Upper lobe of right lung (tissue), 1 donor: ENCODE measurements at regions not wholly inside any gene's neighbourhood (a gene's known extent, or its start where the extent isn't known, plus 50 kb on each side); places are given as distances from the start of the nearest gene placed in this dataset.

Experiments used
- ATAC-seq: fragments of 200-7000 bp; cut with Tn5 transposase; one replicate; pipeline ENCODE4 v1.9.1; 2020; ENCODE audit warnings: mild to moderate bottlenecking, moderate library complexity
- DNase-seq: peaks from one replicate; pipeline ENCODE4 v3.0.0-alpha.2; 2020
- H3K27ac ChIP-seq: fragments of 200-600 bp; one replicate; pipeline ENCODE4 v1.8.0; 2022
- H3K27me3 ChIP-seq: fragments of 200-600 bp; one replicate; pipeline ENCODE4 v1.8.0; 2022; ENCODE audit warnings: mild to moderate bottlenecking
- H3K36me3 ChIP-seq: fragments of 200-600 bp; one replicate; pipeline ENCODE4 v1.8.0; 2022
- H3K4me1 ChIP-seq: fragments of 200-600 bp; one replicate; pipeline ENCODE4 v1.8.0; 2022
- H3K4me3 ChIP-seq: fragments of 200-600 bp; one replicate; pipeline ENCODE4 v1.8.0; 2022; ENCODE audit warnings: mild to moderate bottlenecking
- H3K9me3 ChIP-seq: fragments of 200-600 bp; one replicate; pipeline ENCODE4 v1.8.0; 2022
- CTCF ChIP-seq: fragments of 200-600 bp; IDR thresholded peaks from one replicate; pipeline ENCODE4 v1.8.0; 2022; ENCODE audit warnings: antibody characterized with exemption
- intact Hi-C: fragments of 100-400 bp; cut with DNase I; formaldehyde crosslinking; loops from one replicate; pipeline ENCODE4 v1.11.0; 2022
- donor health status: DM: no; HTN: yes; CAD: no; lungs with severe emphysema.

DNA sequence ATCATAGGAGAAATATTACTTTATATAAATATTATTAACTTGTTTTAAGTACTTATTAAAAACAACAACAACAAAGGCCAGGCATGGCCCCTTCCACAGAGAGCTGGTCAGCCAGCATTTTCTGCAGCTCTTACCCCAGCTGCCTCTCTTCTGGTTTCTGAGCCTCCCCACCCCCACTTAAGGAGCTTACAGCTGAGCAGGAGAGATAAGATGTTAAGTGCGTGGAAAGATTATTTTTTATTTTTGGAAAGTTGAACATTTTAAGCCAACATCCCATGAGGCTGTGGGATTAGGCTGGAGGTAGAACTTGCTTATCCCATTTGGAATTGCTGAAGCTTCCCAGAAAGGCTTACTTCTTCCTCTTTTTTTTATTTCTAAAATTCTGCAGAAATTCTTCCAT, 401.2 kb downstream of the SEC14L1 start:
- Histone ChIP-seq H3K4me1 (no peaks in the 10 kb centered on the region), H3K27ac (no peak overlapping the region), H3K9me3 (no peaks in the 10 kb centered on the region), H3K27me3 (peaks cover 4% of the 10 kb centered on the region), H3K36me3 (no peaks in the 10 kb centered on the region), H3K4me3 (no peak overlapping the region)
- no peak for ATAC-seq
- intact Hi-C loops = no loop called here
- DNase-seq = no peak
- no peak for TF ChIP-seq CTCF

GRCh38 chr17:77542551-77543490, 402.1 kb downstream of the SEC14L1 start:
- no peaks in the 10 kb centered on the region for H3K36me3 ChIP-seq
- no peaks in the 10 kb centered on the region for H3K4me1 ChIP-seq
- no peak overlapping the region for H3K27ac ChIP-seq
- peak; percentile 98 for ATAC-seq
- H3K27me3 ChIP-seq = peaks cover 4% of the 10 kb centered on the region
- no peak overlapping the region for H3K4me3 ChIP-seq
- peak; percentile 91 for TF ChIP-seq CTCF
- intact Hi-C loops = no loop called here
- no peaks in the 10 kb centered on the region for H3K9me3 ChIP-seq
- DNase-seq = peak; percentile 79

GRCh38 chr17:77543801-77544200, 403.0 kb downstream of the SEC14L1 start:
- intact Hi-C loops = no loop called here

GRCh38 chr17:77544347-77545110, 403.8 kb downstream of the SEC14L1 start:
- intact Hi-C loops = no loop called here
- Histone ChIP-seq H3K27ac (no peak overlapping the region), H3K9me3 (no peaks in the 10 kb centered on the region), H3K36me3 (no peaks in the 10 kb centered on the region), H3K4me1 (no peaks in the 10 kb centered on the region), H3K4me3 (no peak overlapping the region), H3K27me3 (peaks cover 4% of the 10 kb centered on the region)
- TF ChIP-seq CTCF = no peak
- DNase-seq (no peak), ATAC-seq (no peak)

More at GRCh38 chr17:77543801-77544200, 403.0 kb downstream of the SEC14L1 start:
- Histone ChIP-seq H3K4me3 (no peak overlapping the region), H3K27ac (no peak overlapping the region), H3K4me1 (no peaks in the 10 kb centered on the region), H3K27me3 (peaks cover 4% of the 10 kb centered on the region), H3K9me3 (no peaks in the 10 kb centered on the region), H3K36me3 (no peaks in the 10 kb centered on the region)
- TF ChIP-seq CTCF = no peak
- no peak for DNase-seq
- no peak for ATAC-seq

GRCh38 chr17:77546772-77547241, 406.0 kb downstream of the SEC14L1 start:
- no peaks in the 10 kb centered on the region for H3K36me3 ChIP-seq
- intact Hi-C loops = no loop called here
- no peak for TF ChIP-seq CTCF
- DNase-seq (no peak), ATAC-seq (no peak)
- H3K4me1 ChIP-seq = no peaks in the 10 kb centered on the region
- no peaks in the 10 kb centered on the region for H3K9me3 ChIP-seq
- peaks cover 4% of the 10 kb centered on the region for H3K27me3 ChIP-seq
- no peak overlapping the region for H3K27ac ChIP-seq
- no peak overlapping the region for H3K4me3 ChIP-seq
